NT2/D1 (cell line): ENCODE measurements at regions not wholly inside any gene's neighbourhood (a gene's known extent, or its start where the extent isn't known, plus 50 kb on each side); places are given as distances from the start of the nearest gene placed in this dataset.

Source experiments
- DNase-seq: peaks from one replicate; pipeline ENCODE4 v3.0.0-alpha.2; 2011; ENCODE audit warnings: low read depth, low spot score
- H3K27me3 ChIP-seq: 2 replicates; pipeline ENCODE4 v1.6.0; 2011; ENCODE audit warnings: mild to moderate bottlenecking; ENCODE audit not compliant: insufficient read length, insufficient read depth
- H3K36me3 ChIP-seq: 2 replicates; pipeline ENCODE4 v1.6.1; 2011; ENCODE audit warnings: mild to moderate bottlenecking, low read length, mixed read lengths; ENCODE audit not compliant: insufficient read depth, insufficient read length
- H3K4me1 ChIP-seq: 2 replicates; pipeline ENCODE4 v1.5.1; 2011; ENCODE audit not compliant: insufficient read depth, insufficient read length
- H3K4me3 ChIP-seq: 2 replicates; pipeline ENCODE4 v1.5.1; 2011; ENCODE audit warnings: low read depth; ENCODE audit not compliant: insufficient read length
- H3K9ac ChIP-seq: 2 replicates; pipeline ENCODE4 v1.6.0; 2011; ENCODE audit warnings: low read depth; ENCODE audit not compliant: insufficient read length
- H3K9me3 ChIP-seq: 2 replicates; pipeline ENCODE4 v1.5.1; 2011; ENCODE audit warnings: mild to moderate bottlenecking, low read length; ENCODE audit not compliant: insufficient read depth
- SUZ12 ChIP-seq: IDR thresholded peaks from 2 replicates; pipeline ENCODE4 v1.6.1; 2011; ENCODE audit not compliant: insufficient read length, insufficient read depth; ENCODE audit errors: extremely low read depth
- YY1 ChIP-seq: IDR thresholded peaks from 2 replicates; pipeline ENCODE4 v1.6.1; 2011; ENCODE audit not compliant: insufficient read length, insufficient read depth
- ZNF274 ChIP-seq: IDR thresholded peaks from 2 replicates; pipeline ENCODE4 v1.6.1; 2011; ENCODE audit warnings: mild to moderate bottlenecking, low read depth, low read length

GRCh38 chr7:41830271-41830670, 127.4 kb upstream of the INHBA start:
- Histone ChIP-seq H3K4me1 (peaks cover 6% of the 10 kb centered on the region), H3K36me3 (no peaks in the 10 kb centered on the region), H3K27me3 (peaks cover 31% of the 10 kb centered on the region), H3K9ac (no peak overlapping the region), H3K9me3 (peaks cover 35% of the 10 kb centered on the region; the same call in 1 of the 2 replicates), H3K4me3 (no peak overlapping the region)
- no peak for TF ChIP-seq ZNF274
- TF ChIP-seq YY1 = no peak
- no peak for TF ChIP-seq SUZ12
- DNase-seq = no peak

GRCh38 chr7:41828911-41829310, 126.0 kb upstream of the INHBA start:
- Histone ChIP-seq H3K4me3 (no peak overlapping the region), H3K9ac (no peak overlapping the region), H3K9me3 (peaks cover 35% of the 10 kb centered on the region; the same call in 1 of the 2 replicates), H3K4me1 (peaks cover 6% of the 10 kb centered on the region), H3K27me3 (peaks cover 23% of the 10 kb centered on the region), H3K36me3 (no peaks in the 10 kb centered on the region)
- no peak for DNase-seq
- TF ChIP-seq YY1 = no peak
- TF ChIP-seq SUZ12 = no peak
- TF ChIP-seq ZNF274 = no peak

GRCh38 chr7:41826641-41827040, 123.8 kb upstream of the INHBA start:
- no peaks in the 10 kb centered on the region for H3K36me3 ChIP-seq
- no peak for DNase-seq
- TF ChIP-seq SUZ12 = no peak
- no peak for TF ChIP-seq YY1
- TF ChIP-seq ZNF274 = no peak

GRCh38 chr7:41825927-41826480, 123.1 kb upstream of the INHBA start:
- Histone ChIP-seq H3K27me3 (peaks cover 4% of the 10 kb centered on the region), H3K4me3 (no peak overlapping the region), H3K36me3 (no peaks in the 10 kb centered on the region), H3K4me1 (peaks cover 6% of the 10 kb centered on the region), H3K9ac (no peak overlapping the region), H3K9me3 (peaks cover 22% of the 10 kb centered on the region; the same call in 1 of the 2 replicates)
- no peak for DNase-seq
- TF ChIP-seq ZNF274 = no peak

More at GRCh38 chr7:41826641-41827040, 123.8 kb upstream of the INHBA start:
- no peak overlapping the region for H3K4me3 ChIP-seq
- H3K4me1 ChIP-seq = peaks cover 6% of the 10 kb centered on the region
- no peak overlapping the region for H3K9ac ChIP-seq
- peaks cover 10% of the 10 kb centered on the region for H3K27me3 ChIP-seq
- peaks cover 28% of the 10 kb centered on the region; the same call in 1 of the 2 replicates for H3K9me3 ChIP-seq

- no peaks in the 10 kb centered on the region for H3K27me3 ChIP-seq
- no peak for DNase-seq
- TF ChIP-seq ZNF274 (no peak), YY1 (no peak), SUZ12 (no peak)
- no peaks in the 10 kb centered on the region for H3K36me3 ChIP-seq
- peaks cover 11% of the 10 kb centered on the region; the same call in 1 of the 2 replicates for H3K9me3 ChIP-seq
- H3K9ac ChIP-seq = no peak overlapping the region
- H3K4me1 ChIP-seq = no peaks in the 10 kb centered on the region
- H3K4me3 ChIP-seq = no peak overlapping the region
Observed at GRCh38 chr7:41824284-41824683, 121.4 kb upstream of the INHBA start.

- Histone ChIP-seq H3K4me3 (no peak overlapping the region), H3K9ac (no peak overlapping the region), H3K36me3 (no peaks in the 10 kb centered on the region), H3K9me3 (no peaks in the 10 kb centered on the region), H3K27me3 (no peaks in the 10 kb centered on the region), H3K4me1 (no peaks in the 10 kb centered on the region)
- DNase-seq = no peak
- TF ChIP-seq ZNF274 = no peak
- no peak for TF ChIP-seq SUZ12
- TF ChIP-seq YY1 = no peak
Observed at GRCh38 chr7:41822259-41822817, 119.4 kb upstream of the INHBA start.

- H3K27me3 ChIP-seq = no peaks in the 10 kb centered on the region
- no peak overlapping the region for H3K4me3 ChIP-seq
- TF ChIP-seq YY1 (no peak), SUZ12 (no peak), ZNF274 (no peak)
- H3K4me1 ChIP-seq = no peaks in the 10 kb centered on the region
- no peaks in the 10 kb centered on the region for H3K36me3 ChIP-seq
- H3K9me3 ChIP-seq = no peaks in the 10 kb centered on the region
- no peak overlapping the region for H3K9ac ChIP-seq
- no peak for DNase-seq
Observed at GRCh38 chr7:41821521-41822213, 118.8 kb upstream of the INHBA start.
